PFSK-1 (cell line): ENCODE measurements at regions not wholly inside any gene's neighbourhood (a gene's known extent, or its start where the extent isn't known, plus 50 kb on each side); places are given as distances from the start of the nearest gene placed in this dataset.

Source experiments
- FOXP2 ChIP-seq: optimal IDR thresholded peaks from 2 replicates; pipeline ENCODE3; 2011; ENCODE audit warnings: borderline replicate concordance, control low read depth, inconsistent platforms; ENCODE audit not compliant: insufficient read depth; ENCODE audit errors: extremely low read length, extremely low read depth
- POLR2AphosphoS5 ChIP-seq: IDR thresholded peaks from 2 replicates; pipeline ENCODE4 v1.6.1; 2012; ENCODE audit warnings: low read depth, mild to moderate bottlenecking, control low read depth, low read length, moderate library complexity
- REST ChIP-seq, 2 experiments: IDR thresholded peaks; 2 replicates each; pipeline versions ENCODE4 v1.6.1 to v1.8.0; 2011 to 2012; ENCODE audit warnings: low read depth in 2 of 2, low read length in 2 of 2, control low read depth in 1 of 2, inconsistent platforms in 1 of 2, mild to moderate bottlenecking in 1 of 2, moderate library complexity in 1 of 2; ENCODE audit not compliant: insufficient read depth in 1 of 2
- SIN3A ChIP-seq: IDR thresholded peaks from 2 replicates; pipeline ENCODE4 v1.6.1; 2012; ENCODE audit warnings: mild to moderate bottlenecking, low read length, moderate library complexity, borderline replicate concordance; ENCODE audit not compliant: insufficient read depth
- TAF1 ChIP-seq: IDR thresholded peaks from 2 replicates; pipeline ENCODE4 v1.6.1; 2012; ENCODE audit warnings: low read length, control low read depth, borderline replicate concordance; ENCODE audit not compliant: insufficient read depth

GRCh38 chr2:134148843-134149472 is 104.9 kb upstream of the MGAT5 start:
- no peak for TF ChIP-seq FOXP2
- TF ChIP-seq POLR2AphosphoS5: no peak
- TF ChIP-seq SIN3A: no peak
- TF ChIP-seq REST (IDR thresholded peaks at IDR 0.05; ENCODE audit: insufficient read depth in 1 of 2, low read depth in 2 of 2, low read length in 2 of 2): no peak
- TF ChIP-seq TAF1: no peak

GRCh38 chr2:134149904-134150303 is 104.0 kb upstream of the MGAT5 start:
- TF ChIP-seq REST (IDR thresholded peaks at IDR 0.05; ENCODE audit: insufficient read depth in 1 of 2, low read depth in 2 of 2, low read length in 2 of 2) (no peak), TAF1 (no peak), SIN3A (no peak)

GRCh38 chr2:134150760-134151159 is 103.1 kb upstream of the MGAT5 start:
- TF ChIP-seq POLR2AphosphoS5 (no peak), REST (IDR thresholded peaks at IDR 0.05; ENCODE audit: insufficient read depth in 1 of 2, low read depth in 2 of 2, low read length in 2 of 2) (no peak), FOXP2 (no peak), TAF1 (no peak), SIN3A (no peak)

- TF ChIP-seq POLR2AphosphoS5 (no peak), TAF1 (no peak), REST (IDR thresholded peaks at IDR 0.05; ENCODE audit: insufficient read depth in 1 of 2, low read depth in 2 of 2, low read length in 2 of 2) (no peak), SIN3A (no peak), FOXP2 (no peak)
Observed at GRCh38 chr2:134152045-134153010, 101.5 kb upstream of the MGAT5 start.
